ENCODE measurements at regions not wholly inside any gene's neighbourhood (a gene's known extent, or its start where the extent isn't known, plus 50 kb on each side); places are given as distances from the start of the nearest gene placed in this dataset.

DNA sequence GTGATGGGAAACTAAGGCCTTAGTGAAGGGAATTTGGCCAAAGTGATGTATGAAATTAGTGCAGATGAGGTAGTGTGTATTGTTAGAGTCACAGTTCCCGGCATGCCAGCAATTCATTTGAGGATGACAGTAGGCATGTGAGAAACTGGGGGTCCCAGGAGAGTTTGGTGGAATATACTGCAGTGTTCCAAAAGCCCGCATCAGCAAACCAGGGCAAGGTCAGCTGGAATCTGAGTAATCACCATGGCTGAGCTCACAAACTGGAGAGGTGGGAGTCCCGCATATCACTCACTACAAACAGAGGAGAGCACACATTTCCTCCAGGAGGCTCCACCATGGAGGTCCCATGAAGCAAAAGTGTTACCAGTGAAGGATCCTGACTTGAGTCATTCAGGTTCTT is 740.7 kb downstream of the TNS3 start:
- TF ChIP-seq CTCF (IDR thresholded peaks at IDR 0.05), result no peak
- TF ChIP-seq POLR2A (IDR thresholded peaks at IDR 0.05), result no peak
